GM18907 (cell line): ENCODE measurements at regions not wholly inside any gene's neighbourhood (a gene's known extent, or its start where the extent isn't known, plus 50 kb on each side); places are given as distances from the start of the nearest gene placed in this dataset.

Experiments used
- ATAC-seq: cut with Tn5 transposase; IDR thresholded peaks from one replicate; pipeline ENCODE4 v1.9.1; 2021; ENCODE audit warnings: mild to moderate bottlenecking, moderate library complexity; ENCODE audit not compliant: unreplicated experiment

DNA sequence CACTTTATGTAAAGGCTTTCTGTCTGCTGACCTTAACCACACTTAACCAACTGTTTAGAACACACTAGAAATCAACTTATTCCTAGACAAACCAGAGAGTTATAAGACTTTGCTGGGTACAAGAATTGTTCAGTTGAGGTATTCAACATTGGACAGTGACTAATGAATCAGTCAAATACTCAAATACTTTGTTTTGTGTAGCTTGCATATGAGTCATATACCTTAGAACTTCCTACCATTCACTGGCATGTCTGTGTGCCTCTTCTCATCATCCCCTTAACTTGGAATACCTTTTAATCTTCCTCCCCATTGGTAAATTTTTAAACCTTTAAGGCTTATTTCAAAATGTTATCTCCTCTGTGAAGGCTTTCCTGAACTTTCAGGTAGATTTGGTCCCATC is 708.8 kb upstream of the GRIA3 start:
- no peak for ATAC-seq

DNA sequence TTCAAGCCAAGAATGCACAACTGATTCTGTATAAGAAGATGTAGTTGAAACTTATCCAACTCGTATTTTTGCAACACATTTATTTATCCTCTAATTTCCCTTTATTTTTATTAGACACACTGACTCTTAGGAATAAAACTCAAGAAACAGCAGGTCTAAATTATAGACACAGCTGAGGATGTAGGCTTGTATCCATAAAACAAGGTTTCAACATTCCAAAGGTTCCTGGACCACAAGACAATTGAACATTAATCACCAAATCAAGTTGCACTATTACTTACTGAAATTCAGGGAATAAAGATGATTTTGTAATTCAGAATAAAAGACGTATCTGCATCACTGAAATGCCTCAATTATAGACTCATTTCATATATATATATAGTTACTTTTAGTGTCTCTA is 683.5 kb upstream of the GRIA3 start:
- no peak for ATAC-seq

DNA sequence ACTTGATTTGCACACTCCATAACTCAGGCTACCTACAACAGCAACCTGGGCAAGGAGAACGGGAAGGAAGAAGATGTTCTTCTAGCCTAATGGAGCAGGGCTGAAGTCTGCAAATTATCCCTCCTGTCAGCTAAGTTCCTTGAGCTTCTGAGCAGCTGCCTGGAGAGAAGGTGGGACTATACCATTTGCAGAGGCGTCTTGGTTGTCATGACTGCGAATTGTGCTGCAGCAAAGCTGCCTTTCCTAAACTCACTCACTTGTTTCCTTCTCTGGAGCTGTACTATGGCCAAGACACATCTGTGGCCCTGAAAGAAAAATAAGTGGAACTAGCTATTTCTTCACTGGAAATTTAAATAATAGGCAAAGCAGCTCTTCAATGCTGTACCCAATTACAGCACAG is 682.4 kb upstream of the GRIA3 start:
- ATAC-seq, result no peak

DNA sequence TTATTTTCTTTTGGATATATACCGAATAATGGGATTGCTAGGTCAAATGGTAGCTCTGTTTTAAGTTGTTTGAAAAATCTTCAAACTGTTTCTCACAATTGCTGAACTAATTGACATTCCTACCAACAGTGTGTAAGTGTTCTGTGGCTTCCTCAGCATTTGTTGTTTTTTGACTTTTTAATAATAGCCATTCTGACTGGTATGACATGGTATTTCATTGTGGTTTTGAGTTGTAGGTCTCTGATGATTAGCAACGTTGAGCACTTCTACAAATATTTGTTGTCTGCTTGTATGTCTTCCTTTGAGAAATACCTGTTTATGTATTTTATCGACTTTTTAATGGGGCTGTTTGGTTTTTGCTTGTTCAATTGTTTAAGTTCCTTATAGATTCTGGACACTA is 680.1 kb upstream of the GRIA3 start:
- no peak for ATAC-seq

DNA sequence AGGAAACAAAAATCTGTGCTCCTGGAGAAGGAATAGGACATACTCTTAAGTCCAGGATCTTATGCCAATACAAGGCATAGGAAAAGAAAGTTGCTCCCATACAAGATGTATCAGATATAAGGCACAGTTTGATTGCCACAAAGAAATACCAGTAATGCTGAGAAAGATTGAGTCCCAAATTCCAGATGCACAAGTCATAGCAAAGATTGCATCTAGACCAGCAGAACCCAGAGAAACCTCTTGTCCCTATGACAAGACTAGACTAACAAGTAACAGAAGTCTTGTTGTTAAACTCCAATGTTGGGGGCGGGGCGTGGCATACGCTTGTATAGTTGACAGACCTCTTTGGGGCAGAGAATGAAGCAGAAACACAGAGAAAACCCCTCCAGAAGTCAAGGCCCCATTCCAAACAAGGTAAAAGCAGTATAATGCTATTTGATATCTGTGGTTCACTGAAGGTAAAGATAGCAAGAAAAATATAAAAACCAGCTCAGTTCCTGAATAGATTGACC is 671.5 kb upstream of the GRIA3 start:
- ATAC-seq, result no peak

DNA sequence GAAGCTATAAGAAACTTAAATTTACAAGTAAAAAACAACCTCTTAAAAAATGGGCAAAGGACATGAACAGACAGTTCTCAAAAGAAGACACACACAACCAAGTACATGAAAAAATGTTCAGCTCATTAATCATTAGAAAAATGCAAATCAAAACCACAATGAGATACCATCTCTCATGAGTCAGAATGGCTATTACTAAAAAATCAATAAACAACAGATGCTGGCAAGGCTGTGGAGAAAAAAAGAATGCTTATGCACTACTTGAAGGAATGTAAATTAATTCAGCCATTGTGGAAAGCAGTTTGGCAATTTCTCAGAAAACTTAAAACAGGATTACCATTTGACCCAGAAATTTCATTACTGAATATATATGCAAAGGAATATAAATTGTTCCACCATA is 666.3 kb upstream of the GRIA3 start:
- ATAC-seq, result no peak

DNA sequence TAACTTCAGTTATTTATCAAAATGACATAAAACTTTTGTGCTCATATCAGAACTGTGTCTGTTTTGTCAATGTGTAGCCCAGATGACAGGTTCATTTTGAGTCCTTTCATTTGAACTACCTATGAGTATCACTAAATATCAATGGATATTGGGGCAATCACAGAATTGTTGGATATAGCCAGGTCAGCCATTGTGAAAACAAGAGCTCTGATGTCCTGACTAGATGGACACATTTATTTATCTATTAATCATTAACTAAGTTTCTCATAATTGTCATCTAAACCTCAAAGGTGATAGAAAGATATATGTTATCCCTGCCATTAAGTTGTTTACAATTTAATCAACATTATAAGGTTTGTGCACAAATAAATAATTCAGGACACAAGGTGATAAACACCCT is 638.3 kb upstream of the GRIA3 start:
- ATAC-seq, result no peak

DNA sequence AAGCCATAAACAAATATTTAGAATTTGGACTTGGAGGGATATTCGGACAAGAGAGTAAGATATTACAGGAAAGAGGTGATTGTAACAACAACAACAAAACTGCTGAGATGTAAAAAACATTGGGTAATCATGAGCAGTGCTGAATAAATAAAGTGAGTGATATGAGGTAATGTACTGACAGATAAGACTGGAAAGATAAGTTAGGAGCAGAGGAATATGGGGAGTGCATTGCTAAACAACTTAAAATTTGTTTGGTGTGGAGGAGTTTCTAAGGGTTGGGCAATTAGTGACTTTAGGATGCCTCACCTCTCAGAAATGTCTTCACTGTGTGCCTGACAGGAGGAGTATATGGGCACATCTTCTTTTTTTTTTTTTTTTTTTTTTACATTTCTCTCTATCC is 637.8 kb upstream of the GRIA3 start:
- ATAC-seq, result no peak

DNA sequence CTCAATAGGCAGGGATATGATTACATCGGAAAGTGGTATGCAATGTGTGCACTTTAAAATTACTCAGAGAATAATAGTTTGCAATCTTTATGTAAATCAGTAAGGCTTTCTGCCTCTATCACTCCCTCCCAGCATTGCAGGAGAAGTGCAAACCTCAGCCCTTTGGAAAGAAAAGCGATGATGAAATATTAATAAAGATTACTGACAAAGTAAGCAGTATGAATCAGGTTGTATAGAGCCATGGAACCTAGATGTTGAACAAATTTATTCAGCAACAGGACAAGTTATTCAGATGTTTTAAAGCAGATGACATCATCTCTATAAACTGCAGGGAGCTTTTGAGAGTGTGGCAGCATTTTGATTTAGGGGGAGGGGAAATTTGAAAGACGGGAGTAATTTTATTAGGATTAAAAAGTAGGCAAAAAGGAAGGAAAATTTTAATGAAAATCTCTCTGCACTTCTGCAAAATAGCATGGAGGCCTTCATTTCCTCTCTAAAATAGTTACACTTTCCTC is 631.7 kb upstream of the GRIA3 start:
- ATAC-seq, result no peak

DNA sequence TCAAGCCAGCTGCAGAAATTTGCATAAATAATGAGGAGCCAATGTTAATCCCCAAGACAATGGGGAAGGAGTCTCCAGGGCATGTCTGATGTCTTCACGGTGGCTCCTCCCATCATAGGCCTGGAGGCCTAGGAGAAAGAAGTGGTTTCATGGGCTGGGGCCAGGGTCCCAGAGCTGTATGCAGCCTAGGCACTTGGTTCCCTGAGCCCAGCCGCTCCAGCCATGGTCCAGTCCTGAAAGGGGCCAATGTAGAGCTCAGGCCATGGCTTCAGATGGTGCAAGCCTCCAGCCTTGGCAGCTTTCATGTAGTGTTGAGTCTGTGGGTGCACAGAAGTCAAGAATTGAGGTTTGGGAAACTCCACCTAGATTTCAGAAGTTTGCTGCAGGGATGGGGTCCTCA is 628.2 kb upstream of the GRIA3 start:
- ATAC-seq, result no peak

DNA sequence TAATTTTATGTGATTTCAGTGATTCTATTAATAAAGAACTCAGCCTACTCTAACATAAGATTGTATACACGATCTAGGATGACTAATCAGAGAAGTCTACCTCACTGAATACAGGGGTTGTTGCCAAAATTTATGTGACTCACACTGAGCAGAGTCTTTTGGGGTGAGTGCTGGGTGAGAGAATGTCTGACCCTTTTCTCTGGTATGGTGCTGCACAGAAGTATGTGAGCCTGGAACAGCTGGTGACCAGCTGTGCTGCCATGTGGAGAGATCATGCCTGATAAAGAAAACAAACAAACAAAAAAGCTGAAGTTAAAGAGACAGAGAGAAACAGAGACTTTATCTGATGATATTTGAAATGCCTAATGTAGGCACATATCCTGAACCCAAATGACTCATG is 618.1 kb upstream of the GRIA3 start:
- no peak for ATAC-seq

DNA sequence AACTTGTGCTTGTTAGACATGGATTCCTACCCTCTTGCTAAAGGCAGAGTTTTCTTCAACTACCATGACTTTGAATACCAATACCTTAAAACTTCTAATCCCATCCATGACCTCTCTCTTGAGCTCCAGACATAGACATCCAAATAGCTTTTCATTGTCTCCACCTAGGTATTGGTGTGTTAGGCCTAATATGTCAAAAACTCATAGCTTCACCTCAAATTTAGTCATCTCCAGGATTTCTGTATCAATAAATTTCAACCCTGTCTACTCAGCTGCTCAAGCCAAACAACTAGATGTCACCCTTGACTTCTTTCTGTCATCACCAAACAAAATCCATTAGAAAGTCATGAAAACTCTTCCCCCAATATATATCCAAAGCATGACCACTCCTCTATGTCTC is 617.7 kb upstream of the GRIA3 start:
- ATAC-seq, result no peak

DNA sequence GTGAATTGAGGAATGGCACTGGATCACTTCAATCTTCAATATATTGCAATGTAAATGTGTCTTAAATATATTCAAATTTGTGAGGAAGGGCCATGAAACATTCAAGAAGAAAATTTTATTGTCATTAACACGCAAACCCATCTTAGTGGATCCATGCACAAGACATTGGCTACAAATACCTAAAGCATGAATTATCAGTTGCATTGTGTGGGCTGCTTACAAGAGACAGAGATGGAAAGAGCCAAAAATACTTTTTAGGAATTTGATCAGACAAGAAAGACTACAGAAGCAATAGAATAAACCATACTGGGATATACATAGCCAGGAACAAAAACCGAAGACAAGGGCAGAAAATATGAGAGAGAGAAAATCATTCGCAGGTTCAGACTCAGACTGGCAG is 616.2 kb upstream of the GRIA3 start:
- ATAC-seq, result no peak

DNA sequence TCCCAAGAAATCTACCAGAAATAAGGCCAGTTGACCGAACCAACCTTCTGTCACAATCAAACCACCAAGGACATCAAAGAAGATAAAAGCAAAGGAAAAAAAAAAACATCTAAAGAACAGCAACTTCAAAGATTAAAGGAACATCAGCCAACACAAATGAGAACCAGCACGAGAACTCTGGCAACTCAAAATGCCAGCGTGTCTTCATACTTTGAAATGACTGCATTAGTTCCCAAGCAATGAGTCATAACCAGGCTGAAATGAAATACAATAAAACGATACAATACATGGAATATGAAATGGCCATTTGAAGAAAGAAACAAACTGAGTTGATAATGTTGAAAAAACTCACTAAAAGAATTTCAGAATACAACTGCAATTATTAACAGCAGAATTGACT is 611.6 kb upstream of the GRIA3 start:
- no peak for ATAC-seq

DNA sequence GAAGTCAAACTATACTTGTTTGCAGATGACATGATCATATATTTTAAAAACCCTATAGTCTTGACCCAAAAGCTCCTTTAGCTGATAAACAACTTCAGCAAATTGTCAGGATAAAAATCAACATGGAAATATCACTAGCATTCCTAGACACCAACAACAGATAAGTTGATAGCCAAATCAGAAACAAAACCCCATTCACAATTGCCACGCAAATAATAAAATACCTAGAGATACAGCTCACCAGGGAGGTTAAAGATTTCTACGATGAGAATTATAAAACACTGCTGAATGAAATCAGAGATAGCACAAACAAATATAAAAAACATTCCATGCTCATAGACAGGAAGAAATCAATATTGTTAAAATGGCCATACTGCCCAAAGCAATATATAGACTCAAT is 605.0 kb upstream of the GRIA3 start:
- no peak for ATAC-seq

DNA sequence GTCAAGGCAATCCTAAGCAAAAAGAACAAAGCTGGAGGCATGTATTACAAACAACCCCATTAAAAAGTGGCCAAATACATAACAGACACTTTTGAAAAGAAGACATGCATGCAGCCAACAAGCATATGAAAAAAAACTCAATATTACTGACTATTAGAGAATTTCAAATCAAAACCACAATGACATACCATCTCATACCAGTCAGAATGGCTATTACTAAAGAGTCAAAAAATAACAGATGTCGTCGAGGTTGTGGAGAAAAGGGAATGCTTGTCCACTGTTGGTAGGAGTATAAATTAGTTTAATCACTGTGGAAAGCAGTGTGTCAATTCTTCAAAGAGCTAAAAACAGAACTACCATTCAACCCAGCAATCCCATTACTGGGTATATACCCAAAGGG is 604.6 kb upstream of the GRIA3 start:
- ATAC-seq, result no peak

DNA sequence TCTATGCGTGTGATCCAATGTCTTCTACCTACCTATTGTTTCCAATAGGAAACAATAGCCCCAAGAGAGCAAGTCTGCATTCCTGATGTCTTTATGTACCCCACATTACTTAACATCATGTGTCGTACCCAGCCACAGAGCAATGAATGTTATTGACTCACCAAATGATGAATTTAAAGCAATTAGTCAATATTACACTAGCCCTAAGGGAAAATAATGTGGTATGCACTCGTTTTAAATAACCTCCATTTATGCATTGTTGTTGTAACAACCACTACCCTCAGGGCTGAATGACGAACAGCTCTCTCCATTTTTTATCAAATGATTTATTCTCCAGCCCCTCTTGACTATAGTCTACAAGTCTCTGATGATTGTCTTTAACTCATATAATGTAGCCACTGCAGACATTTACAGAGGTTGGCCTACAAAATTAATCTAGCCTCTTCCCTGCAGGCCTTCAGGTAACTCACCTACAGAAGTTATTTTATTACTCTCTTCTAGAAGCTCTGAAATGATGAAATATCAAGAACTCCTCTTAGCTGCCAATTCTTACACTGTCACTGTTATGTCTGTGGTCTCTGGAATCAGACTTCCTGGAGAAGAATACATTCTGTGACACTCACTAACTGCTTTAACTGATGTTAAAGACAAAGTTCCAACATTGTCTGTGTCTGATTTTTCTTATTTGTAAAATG is 601.7 kb upstream of the GRIA3 start:
- no peak for ATAC-seq

DNA sequence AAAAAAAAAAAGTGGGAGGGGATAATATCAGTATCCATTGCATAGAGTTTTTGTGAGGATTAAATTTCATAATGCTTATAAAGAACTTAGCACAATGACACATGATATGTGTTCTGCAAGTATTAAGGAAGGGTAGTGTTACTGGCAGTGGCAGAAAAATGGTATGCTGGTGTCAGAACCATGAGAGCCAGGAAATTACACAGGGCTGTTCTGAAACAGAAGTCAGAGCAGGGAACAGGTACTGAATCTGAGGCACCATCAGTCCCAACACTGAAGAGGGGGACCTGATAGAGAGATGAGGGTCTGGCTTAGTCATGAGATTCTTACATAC is 601.1 kb upstream of the GRIA3 start:
- no peak for ATAC-seq

DNA sequence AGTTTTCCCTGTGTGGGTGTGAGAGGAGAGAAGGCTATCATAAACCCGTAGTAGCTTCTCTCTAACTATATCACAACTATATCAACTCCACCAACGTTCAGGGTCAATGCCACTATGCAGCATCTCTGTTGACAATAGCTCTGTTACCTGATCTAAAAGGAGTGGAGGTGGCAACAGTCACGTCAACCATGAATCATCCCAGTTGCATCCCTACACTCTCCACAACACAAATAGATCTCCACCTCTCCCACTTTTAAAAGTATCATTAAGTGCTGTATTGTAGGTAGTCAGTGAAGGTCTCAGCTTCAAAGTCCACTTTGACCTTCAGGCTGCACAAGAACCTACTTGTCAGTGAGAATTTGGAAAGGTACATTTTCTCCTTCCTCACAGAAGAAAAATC is 600.5 kb upstream of the GRIA3 start:
- no peak for ATAC-seq

DNA sequence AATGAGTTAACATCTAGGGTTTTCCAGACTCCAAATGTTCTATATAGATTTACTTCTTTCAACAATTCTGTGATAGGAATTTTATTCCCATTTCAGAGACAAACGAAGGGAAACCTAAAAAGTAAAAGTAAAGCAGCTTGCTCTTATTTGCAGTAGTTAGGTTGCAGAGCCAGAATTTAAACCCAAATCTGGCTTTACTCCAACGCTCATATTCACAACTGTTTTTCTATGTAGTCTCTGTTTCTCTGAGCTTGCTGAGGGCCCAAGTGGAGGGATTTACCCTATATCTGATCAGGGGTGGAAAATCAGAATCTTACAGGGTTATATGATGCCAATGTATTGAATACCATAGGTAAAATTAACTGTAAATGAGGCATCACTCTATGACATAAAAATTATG is 599.1 kb upstream of the GRIA3 start:
- ATAC-seq, result no peak

DNA sequence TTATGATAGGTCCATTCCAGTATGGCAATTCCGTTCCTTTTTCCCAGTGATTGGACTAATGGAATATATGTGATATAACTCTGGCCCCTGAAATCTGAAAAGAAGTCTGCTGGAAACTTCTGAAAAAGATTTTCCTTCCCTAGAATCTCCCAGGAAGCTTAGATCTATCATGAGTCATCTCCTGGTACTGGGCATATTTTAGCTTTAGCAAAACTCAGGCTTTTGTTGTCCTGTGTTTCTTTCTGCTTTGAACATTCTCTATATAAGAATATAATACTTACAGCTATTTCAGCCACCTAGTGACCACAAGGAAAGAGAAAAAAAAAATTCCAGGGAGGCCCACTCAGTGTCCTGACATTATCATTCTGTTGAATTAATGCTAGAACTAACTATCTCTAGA is 597.2 kb upstream of the GRIA3 start:
- no peak for ATAC-seq

DNA sequence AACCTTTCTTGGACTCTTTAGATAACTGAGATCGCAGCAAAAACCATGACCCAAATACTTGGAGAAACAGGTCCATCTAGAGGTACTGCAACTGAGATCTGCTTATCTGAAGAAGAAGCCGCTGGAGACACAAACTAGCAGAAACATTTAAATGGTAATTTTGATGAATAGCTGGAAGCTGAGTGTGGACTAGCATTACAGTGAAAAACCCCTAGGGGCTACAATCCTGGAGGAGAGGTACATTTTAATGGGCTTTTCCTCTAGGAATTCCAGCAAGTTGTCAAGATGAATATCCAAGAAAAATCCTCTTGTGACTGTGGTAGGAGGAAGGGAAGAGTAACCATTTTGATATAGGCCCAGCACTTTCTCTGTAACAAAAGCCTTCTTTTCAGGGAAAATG is 592.5 kb upstream of the GRIA3 start:
- ATAC-seq, result no peak

DNA sequence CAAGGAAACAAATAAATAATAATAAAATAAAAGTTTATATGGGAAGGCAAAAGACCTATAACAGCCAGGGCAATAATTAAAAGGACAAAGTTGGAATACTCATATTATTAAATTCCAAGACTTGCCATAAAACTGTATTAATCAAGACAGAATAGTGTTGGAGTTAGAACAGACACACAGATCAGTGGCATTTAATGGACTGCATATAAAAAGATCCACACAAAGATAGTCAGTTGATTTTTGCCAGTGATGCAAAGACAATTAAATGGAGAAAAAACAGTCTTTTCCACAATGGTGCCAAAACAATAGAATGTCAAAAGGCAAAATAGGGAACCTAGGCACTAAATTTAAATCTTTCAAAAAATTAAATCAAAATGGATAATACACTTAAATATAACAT is 587.1 kb upstream of the GRIA3 start:
- ATAC-seq, result no peak
